T-cell (primary cell): ENCODE measurements at regions not wholly inside any gene's neighbourhood (a gene's known extent, or its start where the extent isn't known, plus 50 kb on each side); places are given as distances from the start of the nearest gene placed in this dataset.

Source experiments
- ATAC-seq, 4 experiments: fragments of 200-7000 bp in 3 of 4; fragments of 150-1000 bp in 1 of 4; cut with Tn5 transposase; replicated peaks in 1 of 4; 1 replicate in 3 of 4; 2 replicates in 1 of 4; pipeline ENCODE4 v1.10.0; 2021; ENCODE audit warnings: moderate library complexity in 3 of 4, mild to moderate bottlenecking in 2 of 4, moderate number of reproducible peaks in 1 of 4
- CTCF ChIA-PET, 2 donors: fragments of 300-600 bp; sonication (Branson Sonifier 250); formaldehyde crosslinking; loops; one replicate each; lab custom pipeline; 2022; ENCODE audit warnings: antibody characterized with exemption in 2 of 2; lab: Charles Lee
- POLR2A ChIA-PET, 2 donors: fragments of 300-600 bp; sonication (Branson Sonifier 250); formaldehyde crosslinking; loops; one replicate each; lab custom pipeline; 2022; ENCODE audit warnings: antibody characterized with exemption in 2 of 2; lab: Charles Lee
- DNase-seq, 35 experiments: peaks; one replicate each; pipeline versions ENCODE4 v3.0.0 to v3.0.0-alpha.2; 2013 to 2023
- H3K27ac ChIP-seq: one replicate; pipeline ENCODE4 v1.5.1; 2013; ENCODE audit warnings: low read length
- H3K27me3 ChIP-seq, 2 experiments: replicated peaks in 1 of 2; 1 replicate in 1 of 2; 2 replicates in 1 of 2; pipeline versions ENCODE4 v1.6.1 to v1.7.0; 2013; ENCODE audit warnings: low read length in 1 of 2, mixed read lengths in 1 of 2; ENCODE audit not compliant: control insufficient read depth in 2 of 2, insufficient read depth in 2 of 2; ENCODE audit errors: extremely low read depth in 1 of 2
- H3K36me3 ChIP-seq, 2 donors: 1 replicate in 1 of 2; 2 replicates in 1 of 2; pipeline versions ENCODE4 v1.6.1 to v1.7.0; 2013; ENCODE audit warnings: low read length in 1 of 2; ENCODE audit not compliant: control insufficient read depth in 2 of 2, insufficient read depth in 1 of 2; ENCODE audit errors: extremely low read depth in 1 of 2
- H3K4me1 ChIP-seq, 2 experiments: 1 replicate in 1 of 2; 2 replicates in 1 of 2; pipeline versions ENCODE4 v1.6.1 to v1.7.0; 2013; ENCODE audit warnings: low read length in 2 of 2, mixed read lengths in 1 of 2; ENCODE audit not compliant: insufficient read depth in 2 of 2, control insufficient read depth in 1 of 2; ENCODE audit errors: extremely low read depth in 1 of 2
- H3K4me3 ChIP-seq, 2 donors: 1 replicate in 1 of 2; 2 replicates in 1 of 2; pipeline versions ENCODE4 v1.5.1 to v1.7.0; 2013; ENCODE audit warnings: mild to moderate bottlenecking in 2 of 2, low read length in 1 of 2, moderate library complexity in 1 of 2; ENCODE audit not compliant: control insufficient read depth in 1 of 2; ENCODE audit errors: extremely low read depth in 1 of 2
- H3K9me3 ChIP-seq: 2 replicates; pipeline ENCODE4 v1.7.0; 2013
- H3K27ac Mint-ChIP-seq, 2 donors: one replicate each; pipeline ENCODE4 v1.8.0; 2020 to 2021; ENCODE audit warnings: mild to moderate bottlenecking in 2 of 2, mixed read lengths in 2 of 2
- H3K27me3 Mint-ChIP-seq, 2 donors: one replicate each; pipeline ENCODE4 v1.8.0; 2021 to 2022; ENCODE audit warnings: mixed read lengths in 2 of 2
- H3K36me3 Mint-ChIP-seq: one replicate; pipeline ENCODE4 v1.8.0; 2021; ENCODE audit warnings: mixed read lengths
- H3K4me1 Mint-ChIP-seq, 3 donors: one replicate each; pipeline ENCODE4 v1.8.0; 2020 to 2022; ENCODE audit warnings: mixed read lengths in 3 of 3, mild to moderate bottlenecking in 1 of 3
- H3K4me3 Mint-ChIP-seq, 3 donors: one replicate each; pipeline ENCODE4 v1.8.0; 2020 to 2022; ENCODE audit warnings: mild to moderate bottlenecking in 3 of 3, mixed read lengths in 3 of 3, moderate library complexity in 3 of 3
- H3K9me3 Mint-ChIP-seq, 3 donors: one replicate each; pipeline ENCODE4 v1.8.0; 2020 to 2022; ENCODE audit warnings: mixed read lengths in 3 of 3
- WGBS: methylation state at CpG from one replicate; pipeline ENCODE4 v1.1.5; 2013; ENCODE audit warnings: missing lambda C conversion rate; ENCODE audit not compliant: insufficient coverage; 5-methylcytosine and 5-hydroxymethylcytosine counted together

GRCh38 chr4:14887842-14888433 lies 114.3 kb upstream of the CPEB2 start:
- CTCF ChIA-PET = no interaction called here
- no peaks in the 10 kb centered on the region for H3K36me3 ChIP-seq
- DNase-seq = no peak
- no peaks in the 10 kb centered on the region for H3K27me3 ChIP-seq
- no peaks in the 10 kb centered on the region for H3K9me3 ChIP-seq
- POLR2A ChIA-PET = no interaction called here
- H3K4me3 ChIP-seq = no peak overlapping the region
- Mint-ChIP-seq H3K27me3 (no peaks in the 10 kb centered on the region), H3K4me1 (no peaks in the 10 kb centered on the region), H3K27ac (no peak overlapping the region), H3K4me3 (no peak overlapping the region), H3K9me3 (no peaks in the 10 kb centered on the region), H3K36me3 (no peaks in the 10 kb centered on the region)
- no peaks in the 10 kb centered on the region for H3K4me1 ChIP-seq
- 73% methylated on average over 5 of the region's 9 CpGs for WGBS
- ATAC-seq = no peak
- no peak overlapping the region for H3K27ac ChIP-seq

GRCh38 chr4:14888790-14889572 lies 113.3 kb upstream of the CPEB2 start:
- Histone ChIP-seq H3K27me3 (no peaks in the 10 kb centered on the region), H3K9me3 (no peaks in the 10 kb centered on the region), H3K36me3 (no peaks in the 10 kb centered on the region), H3K4me3 (no peak overlapping the region), H3K27ac (no peak overlapping the region), H3K4me1 (no peaks in the 10 kb centered on the region)
- Mint-ChIP-seq H3K9me3 (no peaks in the 10 kb centered on the region), H3K4me3 (no peak overlapping the region), H3K36me3 (no peaks in the 10 kb centered on the region), H3K27ac (no peak overlapping the region), H3K4me1 (no peaks in the 10 kb centered on the region), H3K27me3 (no peaks in the 10 kb centered on the region)
- ATAC-seq = no peak
- no peak for DNase-seq
- ChIA-PET POLR2A (no interaction called here), CTCF (interaction anchor here in 1 of 2 donors (1.0 kb wide), 1 partner anchor 20 kb away, joined by 3 read pairs; no protein-coding TSS in a partner anchor)
- 67% methylated on average over 1 of the region's 4 CpGs for WGBS

GRCh38 chr4:14892563-14892962 lies 109.7 kb upstream of the CPEB2 start:
- Mint-ChIP-seq H3K27ac (no peak overlapping the region), H3K4me3 (no peak overlapping the region), H3K4me1 (no peaks in the 10 kb centered on the region), H3K36me3 (no peaks in the 10 kb centered on the region), H3K27me3 (peaks cover 0 to 4% of the 10 kb centered on the region in 2 donors), H3K9me3 (no peaks in the 10 kb centered on the region)
- ChIA-PET CTCF (no interaction called here), POLR2A (no interaction called here)
- no peak overlapping the region for H3K4me3 ChIP-seq
- 100% methylated on average over 1 of the region's 3 CpGs for whole genome bisulfite sequencing
- H3K27ac ChIP-seq = no peak overlapping the region
- no peaks in the 10 kb centered on the region for H3K9me3 ChIP-seq
- H3K36me3 ChIP-seq = no peaks in the 10 kb centered on the region
- H3K27me3 ChIP-seq = no peaks in the 10 kb centered on the region
- DNase-seq (no peak), ATAC-seq (no peak)
- H3K4me1 ChIP-seq = no peaks in the 10 kb centered on the region

- 58% methylated on average over 2 of the region's 3 CpGs for WGBS
Observed at GRCh38 chr4:14893713-14894112, 108.6 kb upstream of the CPEB2 start.

GRCh38 chr4:14894392-14895292 lies 107.6 kb upstream of the CPEB2 start:
- DNase-seq (no peak), ATAC-seq (no peak)
- Mint-ChIP-seq H3K4me1 (no peaks in the 10 kb centered on the region), H3K36me3 (no peaks in the 10 kb centered on the region), H3K27ac (no peak overlapping the region), H3K9me3 (no peaks in the 10 kb centered on the region), H3K4me3 (no peak overlapping the region), H3K27me3 (peaks cover 0 to 7% of the 10 kb centered on the region in 2 donors)
- H3K4me1 ChIP-seq = no peaks in the 10 kb centered on the region
- ChIA-PET POLR2A (no interaction called here), CTCF (interaction anchor here in 1 of 2 donors (1.0 kb wide), 1 partner anchor 11 kb away, joined by 3 read pairs; no protein-coding TSS in a partner anchor)
- no peak overlapping the region for H3K27ac ChIP-seq
- H3K36me3 ChIP-seq = no peaks in the 10 kb centered on the region
- no peaks in the 10 kb centered on the region for H3K9me3 ChIP-seq
- no peaks in the 10 kb centered on the region for H3K27me3 ChIP-seq
- no CpG with 5 or more reads among the region's 1 CpG for WGBS
- no peak overlapping the region for H3K4me3 ChIP-seq

More at GRCh38 chr4:14893713-14894112, 108.6 kb upstream of the CPEB2 start:
- Histone ChIP-seq H3K27me3 (no peaks in the 10 kb centered on the region), H3K27ac (no peak overlapping the region), H3K36me3 (no peaks in the 10 kb centered on the region), H3K4me3 (no peak overlapping the region), H3K9me3 (no peaks in the 10 kb centered on the region), H3K4me1 (no peaks in the 10 kb centered on the region)
- Mint-ChIP-seq H3K36me3 (no peaks in the 10 kb centered on the region), H3K4me3 (no peak overlapping the region), H3K4me1 (no peaks in the 10 kb centered on the region), H3K27me3 (peaks cover 0 to 7% of the 10 kb centered on the region in 2 donors), H3K27ac (no peak overlapping the region), H3K9me3 (no peaks in the 10 kb centered on the region)
- DNase-seq = no peak
- no peak for ATAC-seq
- ChIA-PET CTCF (interaction anchor here in 1 of 2 donors (1.0 kb wide), 1 partner anchor 12 kb away, joined by 3 read pairs; no protein-coding TSS in a partner anchor), POLR2A (no interaction called here)

GRCh38 chr4:14896656-14897175 lies 105.6 kb upstream of the CPEB2 start:
- Histone ChIP-seq H3K27me3 (no peaks in the 10 kb centered on the region), H3K9me3 (no peaks in the 10 kb centered on the region), H3K27ac (no peak overlapping the region), H3K36me3 (no peaks in the 10 kb centered on the region), H3K4me3 (no peak overlapping the region), H3K4me1 (no peaks in the 10 kb centered on the region)
- no peak for ATAC-seq
- H3K4me1 Mint-ChIP-seq = no peaks in the 10 kb centered on the region
- ChIA-PET POLR2A (no interaction called here), CTCF (interaction anchor here in 1 of 2 donors (0.7 kb wide), 1 partner anchor 563 kb away, joined by 12 read pairs; no protein-coding TSS in a partner anchor)
- H3K27me3 Mint-ChIP-seq = peaks cover 0 to 7% of the 10 kb centered on the region in 2 donors
- no peak overlapping the region for H3K27ac Mint-ChIP-seq
- H3K4me3 Mint-ChIP-seq = no peak overlapping the region
- no peaks in the 10 kb centered on the region for H3K9me3 Mint-ChIP-seq
- no peak for DNase-seq
- WGBS = 86% methylated on average over 2 of the region's 2 CpGs
- no peaks in the 10 kb centered on the region for H3K36me3 Mint-ChIP-seq
